22Rv1 (cell line): ENCODE measurements at regions not wholly inside any gene's neighbourhood (a gene's known extent, or its start where the extent isn't known, plus 50 kb on each side); places are given as distances from the start of the nearest gene placed in this dataset.

Source experiments
- CTCF ChIP-seq: fragments of 450-650 bp; IDR thresholded peaks from 2 replicates; pipeline ENCODE4 v1.5.1; 2017; ENCODE audit warnings: mild to moderate bottlenecking
- ZFX ChIP-seq: fragments of 450-650 bp; IDR thresholded peaks from 2 replicates; pipeline ENCODE4 v1.6.1; 2017; ENCODE audit warnings: antibody characterized with exemption, borderline replicate concordance

- no peak for TF ChIP-seq CTCF
- no peak for TF ChIP-seq ZFX
Measured at GRCh38 chr18:34591920-34592444, 118.1 kb upstream of the DTNA start.
